Mesendoderm (in vitro differentiated cells): ENCODE measurements at regions not wholly inside any gene's neighbourhood (a gene's known extent, or its start where the extent isn't known, plus 50 kb on each side); places are given as distances from the start of the nearest gene placed in this dataset.

Source experiments
- DNase-seq: peaks from one replicate; pipeline ENCODE4 v3.0.0; 2013
- H2AK5ac ChIP-seq: 2 replicates; pipeline ENCODE4 v1.6.1; 2013; ENCODE audit warnings: low read length, inconsistent platforms
- H2BK120ac ChIP-seq: 2 replicates; pipeline ENCODE4 v1.6.1; 2013; ENCODE audit warnings: low read depth, mild to moderate bottlenecking, low read length, moderate library complexity, mixed read lengths
- H2BK15ac ChIP-seq: replicated peaks from 2 replicates; pipeline ENCODE4 v1.6.1; 2013; ENCODE audit warnings: low read depth, mild to moderate bottlenecking, moderate library complexity
- H2BK5ac ChIP-seq: 2 replicates; pipeline ENCODE4 v1.6.1; 2013; ENCODE audit warnings: low read length, inconsistent platforms
- H3K18ac ChIP-seq: 2 replicates; pipeline ENCODE4 v1.6.1; 2013; ENCODE audit warnings: mild to moderate bottlenecking, low read length, mixed read lengths
- H3K23ac ChIP-seq: one replicate; pipeline ENCODE4 v1.6.1; 2013; ENCODE audit warnings: low read length
- H3K27ac ChIP-seq: 2 replicates; pipeline ENCODE4 v1.5.1; 2013; ENCODE audit warnings: low read depth, mild to moderate bottlenecking, inconsistent platforms, low read length, moderate library complexity
- H3K27me3 ChIP-seq: 2 replicates; pipeline ENCODE4 v1.6.1; 2013; ENCODE audit warnings: low read length, control low read depth, mild to moderate bottlenecking, inconsistent platforms; ENCODE audit not compliant: insufficient read depth, poor library complexity
- H3K36me3 ChIP-seq: 2 replicates; pipeline ENCODE4 v1.6.1; 2013; ENCODE audit warnings: low read length, inconsistent platforms; ENCODE audit not compliant: control insufficient read depth, insufficient read depth
- H3K4ac ChIP-seq: one replicate; pipeline ENCODE4 v1.6.1; 2013; ENCODE audit warnings: low read depth, mild to moderate bottlenecking, low read length, moderate library complexity
- H3K4me1 ChIP-seq: 2 replicates; pipeline ENCODE4 v1.6.1; 2013; ENCODE audit warnings: low read depth, low read length, inconsistent platforms; ENCODE audit not compliant: control insufficient read depth
- H3K4me2 ChIP-seq: 2 replicates; pipeline ENCODE4 v1.6.1; 2013; ENCODE audit warnings: low read length
- H3K4me3 ChIP-seq: 2 replicates; pipeline ENCODE4 v1.5.1; 2013; ENCODE audit warnings: mild to moderate bottlenecking, low read length
- H3K56ac ChIP-seq: one replicate; pipeline ENCODE4 v1.6.1; 2013; ENCODE audit warnings: low read length
- H3K79me1 ChIP-seq: 2 replicates; pipeline ENCODE4 v1.6.1; 2013; ENCODE audit warnings: low read length, inconsistent platforms
- H3K79me2 ChIP-seq: 2 replicates; pipeline ENCODE4 v1.6.1; 2013; ENCODE audit warnings: mild to moderate bottlenecking, low read length; ENCODE audit not compliant: control insufficient read depth, insufficient read depth
- H3K9ac ChIP-seq: 2 replicates; pipeline ENCODE4 v1.6.1; 2013; ENCODE audit warnings: low read length, inconsistent platforms
- H4K5ac ChIP-seq: one replicate; pipeline ENCODE4 v1.6.1; 2013; ENCODE audit warnings: low read length
- H4K8ac ChIP-seq: one replicate; pipeline ENCODE4 v1.6.1; 2013; ENCODE audit warnings: low read depth, mild to moderate bottlenecking, control low read depth, low read length, moderate library complexity
- WGBS: extraction: QIAGEN DNeasy Blood & Tissue Kit; methylation state at CpG from one replicate; pipeline ENCODE4 v1.1.7; 2013; ENCODE audit warnings: low lambda C conversion rate, missing lambda C conversion rate; ENCODE audit not compliant: insufficient coverage; ENCODE audit errors: extremely low coverage; 5-methylcytosine and 5-hydroxymethylcytosine counted together

GRCh38 chr11:69883292-69884255 is 64.4 kb upstream of the FGF3 start:
- H4K5ac ChIP-seq: no peak overlapping the region
- no CpG with 5 or more reads among the region's 32 CpGs for WGBS
- H3K4me2 ChIP-seq: no peak overlapping the region
- DNase-seq: no peak
- H3K56ac ChIP-seq: no peak overlapping the region
- H4K8ac ChIP-seq: no peak overlapping the region
- no peak overlapping the region for H3K18ac ChIP-seq
- H3K27me3 ChIP-seq: no peaks in the 10 kb centered on the region
- H3K4me1 ChIP-seq: no peaks in the 10 kb centered on the region
- H3K79me1 ChIP-seq: no peaks in the 10 kb centered on the region
- no peaks in the 10 kb centered on the region for H3K79me2 ChIP-seq
- H2BK5ac ChIP-seq: no peak overlapping the region
- H3K23ac ChIP-seq: no peak overlapping the region
- H2AK5ac ChIP-seq: no peak overlapping the region
- H3K4me3 ChIP-seq: no peak overlapping the region
- H3K27ac ChIP-seq: no peak overlapping the region
- H2BK120ac ChIP-seq: no peak overlapping the region
- H3K9ac ChIP-seq: no peak overlapping the region
- no peak overlapping the region for H2BK15ac ChIP-seq
- H3K36me3 ChIP-seq: no peaks in the 10 kb centered on the region
- no peak overlapping the region for H3K4ac ChIP-seq

- no peaks in the 10 kb centered on the region for H3K27me3 ChIP-seq
- no peak overlapping the region for H3K4ac ChIP-seq
- H3K9ac ChIP-seq: no peak overlapping the region
- H2BK15ac ChIP-seq: no peak overlapping the region
- no CpG with 5 or more reads among the region's 10 CpGs for WGBS
- H3K56ac ChIP-seq: no peak overlapping the region
- no peak for DNase-seq
- no peak overlapping the region for H3K4me2 ChIP-seq
- H4K8ac ChIP-seq: no peak overlapping the region
- H3K18ac ChIP-seq: no peak overlapping the region
- no peak overlapping the region for H2BK120ac ChIP-seq
- no peak overlapping the region for H4K5ac ChIP-seq
- no peak overlapping the region for H2BK5ac ChIP-seq
- H3K4me1 ChIP-seq: no peaks in the 10 kb centered on the region
- H3K4me3 ChIP-seq: no peak overlapping the region
- H3K23ac ChIP-seq: no peak overlapping the region
- no peak overlapping the region for H2AK5ac ChIP-seq
- H3K79me1 ChIP-seq: no peaks in the 10 kb centered on the region
- H3K36me3 ChIP-seq: no peaks in the 10 kb centered on the region
- no peaks in the 10 kb centered on the region for H3K79me2 ChIP-seq
- H3K27ac ChIP-seq: no peak overlapping the region
Measured at GRCh38 chr11:69884286-69884685, 65.1 kb upstream of the FGF3 start.

GRCh38 chr11:69884751-69885150 is 65.5 kb upstream of the FGF3 start:
- Histone ChIP-seq H3K79me2 (no peaks in the 10 kb centered on the region), H3K27me3 (no peaks in the 10 kb centered on the region), H3K27ac (no peak overlapping the region), H2BK5ac (no peak overlapping the region), H3K4me2 (no peak overlapping the region), H4K5ac (no peak overlapping the region), H3K56ac (no peak overlapping the region), H3K18ac (no peak overlapping the region), H2BK120ac (no peak overlapping the region), H3K4me1 (no peaks in the 10 kb centered on the region), H3K4ac (no peak overlapping the region), H2AK5ac (no peak overlapping the region), H3K9ac (no peak overlapping the region), H3K79me1 (no peaks in the 10 kb centered on the region), H2BK15ac (no peak overlapping the region), H3K4me3 (no peak overlapping the region), H4K8ac (no peak overlapping the region), H3K36me3 (no peaks in the 10 kb centered on the region), H3K23ac (no peak overlapping the region)
- no peak for DNase-seq
- WGBS: no CpG with 5 or more reads among the region's 7 CpGs

- Histone ChIP-seq H3K23ac (no peak overlapping the region), H3K36me3 (no peaks in the 10 kb centered on the region), H2BK120ac (no peak overlapping the region), H2AK5ac (no peak overlapping the region), H3K4me3 (no peak overlapping the region), H4K5ac (no peak overlapping the region), H2BK15ac (no peak overlapping the region), H3K18ac (no peak overlapping the region), H3K56ac (no peak overlapping the region), H3K9ac (no peak overlapping the region), H3K27ac (no peak overlapping the region), H3K4me2 (no peak overlapping the region), H3K4me1 (no peaks in the 10 kb centered on the region), H3K4ac (no peak overlapping the region), H3K27me3 (no peaks in the 10 kb centered on the region), H4K8ac (no peak overlapping the region), H3K79me1 (no peaks in the 10 kb centered on the region), H2BK5ac (no peak overlapping the region), H3K79me2 (no peaks in the 10 kb centered on the region)
- WGBS: no CpG with 5 or more reads among the region's 2 CpGs
- DNase-seq: no peak
Measured at GRCh38 chr11:69887330-69887729, 68.1 kb upstream of the FGF3 start.

- H3K9ac ChIP-seq: no peak overlapping the region
- no peaks in the 10 kb centered on the region for H3K4me1 ChIP-seq
- no peaks in the 10 kb centered on the region for H3K36me3 ChIP-seq
- DNase-seq: no peak
- no peak overlapping the region for H2AK5ac ChIP-seq
- H3K79me1 ChIP-seq: no peaks in the 10 kb centered on the region
- no peak overlapping the region for H3K56ac ChIP-seq
- H3K79me2 ChIP-seq: no peaks in the 10 kb centered on the region
- no CpG with 5 or more reads among the region's 10 CpGs for WGBS
- no peak overlapping the region for H3K4me3 ChIP-seq
- H2BK15ac ChIP-seq: no peak overlapping the region
- H3K4ac ChIP-seq: no peak overlapping the region
- no peak overlapping the region for H4K8ac ChIP-seq
- H4K5ac ChIP-seq: no peak overlapping the region
- no peak overlapping the region for H3K4me2 ChIP-seq
- no peak overlapping the region for H3K18ac ChIP-seq
- no peaks in the 10 kb centered on the region for H3K27me3 ChIP-seq
- no peak overlapping the region for H2BK120ac ChIP-seq
- H3K23ac ChIP-seq: no peak overlapping the region
- no peak overlapping the region for H3K27ac ChIP-seq
- H2BK5ac ChIP-seq: no peak overlapping the region
Measured at GRCh38 chr11:69887841-69888427, 68.7 kb upstream of the FGF3 start.
